Naive thymus-derived CD4-positive, alpha-beta T cell (primary cell): ENCODE measurements at regions not wholly inside any gene's neighbourhood (a gene's known extent, or its start where the extent isn't known, plus 50 kb on each side); places are given as distances from the start of the nearest gene placed in this dataset.
"Not testable (repeated sequence)": the region's sequence is repeated elsewhere in the genome, so short reads cannot be mapped to it uniquely, and the experiment has no call there.

ENCODE experiments used
- ATAC-seq: fragments of 150-1000 bp; cut with Tn5 transposase; 2 replicates; pipeline ENCODE4 v1.10.0; 2021; ENCODE audit warnings: mild to moderate bottlenecking, moderate library complexity
- CTCF ChIA-PET: fragments of 350-600 bp; sonication (Branson Sonifier 250); formaldehyde crosslinking; loops from one replicate; lab custom pipeline; 2021; ENCODE audit warnings: antibody characterized with exemption; lab: Charles Lee
- POLR2A ChIA-PET: fragments of 350-600 bp; sonication (Branson Sonifier 250); formaldehyde crosslinking; loops from one replicate; lab custom pipeline; 2021; ENCODE audit warnings: antibody characterized with exemption, inconsistent platforms; lab: Charles Lee
- DNase-seq, 9 donors: peaks; one replicate each; pipeline versions ENCODE4 v3.0.0 to v3.0.0-alpha.2; 2020 to 2022; ENCODE audit warnings: mixed read lengths in 1 of 9
- H3K27ac ChIP-seq: one replicate; pipeline ENCODE4 v1.7.0; 2013; ENCODE audit warnings: mild to moderate bottlenecking, low read depth, low read length, moderate library complexity
- H3K27me3 ChIP-seq, 2 donors: one replicate each; pipeline ENCODE4 v1.7.0; 2013; ENCODE audit warnings: low read length in 2 of 2, mild to moderate bottlenecking in 2 of 2, moderate library complexity in 2 of 2; ENCODE audit not compliant: control insufficient read depth in 2 of 2, insufficient read depth in 2 of 2
- H3K36me3 ChIP-seq, 3 experiments: 1 replicate in 2 of 3; 2 replicates in 1 of 3; pipeline ENCODE4 v1.7.0; 2013; ENCODE audit warnings: low read length in 3 of 3, mild to moderate bottlenecking in 3 of 3, moderate library complexity in 1 of 3; ENCODE audit not compliant: insufficient read depth in 3 of 3, control insufficient read depth in 2 of 3
- H3K4me1 ChIP-seq, 2 donors: one replicate each; pipeline ENCODE4 v1.7.0; 2013; ENCODE audit warnings: low read length in 2 of 2, mild to moderate bottlenecking in 2 of 2, moderate library complexity in 1 of 2; ENCODE audit not compliant: control insufficient read depth in 2 of 2, insufficient read depth in 2 of 2
- H3K4me3 ChIP-seq: 2 replicates; pipeline ENCODE4 v1.7.0; 2013; ENCODE audit warnings: mild to moderate bottlenecking, low read length
- H3K9me3 ChIP-seq, 3 experiments: 1 replicate in 2 of 3; 2 replicates in 1 of 3; pipeline ENCODE4 v1.7.0; 2013; ENCODE audit warnings: low read length in 3 of 3; ENCODE audit not compliant: control insufficient read depth in 2 of 3
- H3K27ac Mint-ChIP-seq, 9 donors: one replicate each; pipeline ENCODE4 v1.8.0; 2020 to 2022; ENCODE audit warnings: mixed read lengths in 9 of 9, mild to moderate bottlenecking in 8 of 9, moderate library complexity in 5 of 9, inconsistent platforms in 2 of 9
- H3K27me3 Mint-ChIP-seq, 5 donors: one replicate each; pipeline ENCODE4 v1.8.0; 2021 to 2022; ENCODE audit warnings: mixed read lengths in 5 of 5, mild to moderate bottlenecking in 1 of 5
- H3K36me3 Mint-ChIP-seq, 5 donors: one replicate each; pipeline ENCODE4 v1.8.0; 2020 to 2022; ENCODE audit warnings: mixed read lengths in 5 of 5, mild to moderate bottlenecking in 3 of 5, inconsistent platforms in 1 of 5
- H3K4me1 Mint-ChIP-seq, 7 donors: one replicate each; pipeline ENCODE4 v1.8.0; 2020 to 2022; ENCODE audit warnings: mixed read lengths in 7 of 7, mild to moderate bottlenecking in 3 of 7, inconsistent platforms in 1 of 7
- H3K4me3 Mint-ChIP-seq, 10 donors: one replicate each; pipeline ENCODE4 v1.8.0; 2020 to 2022; ENCODE audit warnings: mild to moderate bottlenecking in 10 of 10, mixed read lengths in 10 of 10, moderate library complexity in 6 of 10, inconsistent platforms in 2 of 10
- H3K9me3 Mint-ChIP-seq, 11 donors: one replicate each; pipeline ENCODE4 v1.8.0; 2020 to 2022; ENCODE audit warnings: mixed read lengths in 11 of 11, mild to moderate bottlenecking in 4 of 11, inconsistent platforms in 1 of 11, moderate library complexity in 1 of 11
- intact Hi-C, 2 donors: fragments of 100-400 bp; cut with micrococcal nuclease; formaldehyde crosslinking; loops; one replicate each; pipeline ENCODE4 v1.15.1; 2023

DNA sequence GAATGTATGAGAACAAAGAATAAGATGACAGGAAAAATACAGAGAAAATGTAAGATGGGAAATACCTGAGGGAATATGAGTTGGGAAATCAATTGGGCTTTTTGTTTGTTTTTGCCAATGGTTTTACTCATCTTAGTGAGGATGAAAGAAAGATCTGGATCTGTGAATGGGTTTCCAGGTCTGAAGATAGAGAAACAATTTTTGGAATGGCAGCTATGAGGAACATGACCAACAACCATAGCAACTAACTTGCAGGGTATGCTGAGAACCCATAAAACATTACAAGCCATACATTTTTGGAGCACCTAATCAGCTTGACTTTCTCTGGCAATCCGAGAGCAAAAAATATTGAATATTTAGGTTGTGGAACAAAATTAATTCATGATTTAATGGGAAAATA is 290.0 kb downstream of the KCTD12 start:
- Mint-ChIP-seq H3K4me1 (no peaks in the 10 kb centered on the region), H3K27ac (no peak overlapping the region), H3K9me3 (peaks cover 0 to 5% (median 0%) of the 10 kb centered on the region in 11 donors), H3K36me3 (no peaks in the 10 kb centered on the region), H3K4me3 (no peak overlapping the region), H3K27me3 (peaks cover 0 to 11% (median 8%) of the 10 kb centered on the region in 5 donors)
- Histone ChIP-seq H3K36me3 (no peaks in the 10 kb centered on the region), H3K27me3 (no peaks in the 10 kb centered on the region), H3K9me3 (no peaks in the 10 kb centered on the region), H3K4me1 (no peaks in the 10 kb centered on the region), H3K4me3 (no peak overlapping the region), H3K27ac (no peak overlapping the region)
- POLR2A ChIA-PET: no interaction called here
- DNase-seq (no peak), ATAC-seq (no peak)
- intact Hi-C loops: no loop called here
- CTCF ChIA-PET: no interaction called here

DNA sequence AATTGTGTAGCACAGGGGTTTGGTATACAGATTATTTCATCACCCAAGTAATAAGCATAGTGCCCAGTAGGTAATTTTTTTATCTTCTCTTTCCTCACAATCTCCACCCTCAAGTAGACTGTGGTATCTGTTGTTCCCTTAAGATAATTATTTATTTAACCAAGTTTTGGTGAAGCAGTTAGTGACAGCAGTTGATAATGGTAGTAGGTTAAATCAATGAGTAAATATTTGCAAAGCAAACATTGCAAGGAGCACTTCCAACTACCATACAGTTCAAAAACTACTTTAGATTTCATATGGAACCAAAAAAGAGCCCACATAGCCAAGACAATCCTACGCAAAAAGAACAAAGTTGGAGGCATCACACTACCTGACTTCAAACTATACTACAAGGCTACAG is 291.8 kb downstream of the KCTD12 start:
- ATAC-seq (no peak), DNase-seq (no peak)
- no peaks in the 10 kb centered on the region for H3K4me1 ChIP-seq
- peaks cover 0 to 5% (median 0%) of the 10 kb centered on the region in 11 donors for H3K9me3 Mint-ChIP-seq
- no peak overlapping the region for H3K27ac Mint-ChIP-seq
- H3K27ac ChIP-seq: no peak overlapping the region
- no peak overlapping the region for H3K4me3 ChIP-seq
- POLR2A ChIA-PET: no interaction called here
- intact Hi-C loops: no loop called here
- CTCF ChIA-PET: no interaction called here
- no peaks in the 10 kb centered on the region for H3K36me3 ChIP-seq
- H3K4me3 Mint-ChIP-seq: no peak overlapping the region
- H3K4me1 Mint-ChIP-seq: no peaks in the 10 kb centered on the region
- H3K27me3 ChIP-seq: no peaks in the 10 kb centered on the region
- H3K27me3 Mint-ChIP-seq: peaks cover 0 to 15% (median 11%) of the 10 kb centered on the region in 5 donors
- H3K9me3 ChIP-seq: no peaks in the 10 kb centered on the region
- H3K36me3 Mint-ChIP-seq: no peaks in the 10 kb centered on the region

DNA sequence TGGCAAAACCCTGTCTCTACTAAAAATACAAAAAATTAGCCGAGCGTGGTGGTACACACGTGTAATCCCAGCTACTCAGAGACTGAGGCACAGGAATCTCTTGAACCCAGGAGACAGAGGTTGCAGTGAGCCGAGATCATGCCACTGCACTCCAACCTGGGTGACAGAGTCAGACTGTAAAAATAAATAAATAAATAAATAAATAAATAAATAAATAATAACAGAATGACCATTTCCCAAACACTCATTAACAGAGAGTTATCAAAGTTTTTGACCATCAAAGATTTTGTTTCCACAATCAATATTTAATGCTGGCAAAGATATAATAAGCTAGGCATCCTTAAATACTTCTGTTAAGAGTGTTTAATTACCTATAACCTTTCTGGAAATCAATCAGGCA is 299.4 kb downstream of the KCTD12 start:
- Histone ChIP-seq H3K4me1 (no peaks in the 10 kb centered on the region), H3K27ac (no peak overlapping the region), H3K4me3 (no peak overlapping the region), H3K9me3 (no peaks in the 10 kb centered on the region), H3K27me3 (no peaks in the 10 kb centered on the region), H3K36me3 (no peaks in the 10 kb centered on the region)
- H3K36me3 Mint-ChIP-seq: no peaks in the 10 kb centered on the region
- H3K27me3 Mint-ChIP-seq: peaks cover 0 to 21% (median 16%) of the 10 kb centered on the region in 5 donors
- H3K27ac Mint-ChIP-seq: no peak overlapping the region
- no peaks in the 10 kb centered on the region for H3K4me1 Mint-ChIP-seq
- no peak for DNase-seq
- ChIA-PET CTCF (interaction anchor here (0.7 kb wide), 1 partner anchor 17 kb away, joined by 3 read pairs; no protein-coding TSS in a partner anchor), POLR2A (no interaction called here)
- peaks cover 0 to 3% (median 0%) of the 10 kb centered on the region in 11 donors for H3K9me3 Mint-ChIP-seq
- intact Hi-C loops: no loop called here
- no peak for ATAC-seq
- no peak overlapping the region for H3K4me3 Mint-ChIP-seq

DNA sequence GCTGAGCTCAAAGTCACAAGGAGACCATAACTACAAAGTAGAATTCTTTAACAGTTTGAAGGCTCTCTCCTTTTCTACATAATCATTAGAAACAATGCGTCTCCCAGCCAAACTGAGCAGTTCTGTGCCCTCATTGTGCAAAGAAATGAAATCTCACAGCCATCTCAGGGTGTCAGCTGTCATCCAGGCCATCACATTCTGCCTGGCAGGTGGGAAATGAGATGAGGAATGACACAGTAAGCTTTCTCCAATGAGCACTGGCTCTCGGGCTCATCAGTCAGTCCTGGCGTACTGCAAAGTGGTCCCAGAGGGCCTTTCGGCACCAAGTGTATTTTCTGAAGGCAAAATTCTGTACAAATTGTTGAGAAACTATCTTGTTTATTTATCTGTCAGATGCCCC is 306.5 kb downstream of the KCTD12 start:
- H3K9me3 ChIP-seq: peaks cover 0 to 11% (median 0%) of the 10 kb centered on the region in 3 experiments
- no peaks in the 10 kb centered on the region for H3K27me3 ChIP-seq
- no peak for DNase-seq
- H3K4me1 ChIP-seq: no peaks in the 10 kb centered on the region
- Mint-ChIP-seq H3K27me3 (peaks cover 0 to 14% (median 11%) of the 10 kb centered on the region in 5 donors), H3K4me3 (no peak overlapping the region), H3K4me1 (no peaks in the 10 kb centered on the region), H3K36me3 (peaks cover 0 to 10% (median 0%) of the 10 kb centered on the region in 5 donors), H3K27ac (no peak overlapping the region), H3K9me3 (peaks cover 6 to 43% (median 17%) of the 10 kb centered on the region in 11 donors)
- no peak for ATAC-seq
- CTCF ChIA-PET: no interaction called here
- POLR2A ChIA-PET: no interaction called here
- H3K36me3 ChIP-seq: no peaks in the 10 kb centered on the region
- no peak overlapping the region for H3K4me3 ChIP-seq
- intact Hi-C loops: no loop called here
- no peak overlapping the region for H3K27ac ChIP-seq

DNA sequence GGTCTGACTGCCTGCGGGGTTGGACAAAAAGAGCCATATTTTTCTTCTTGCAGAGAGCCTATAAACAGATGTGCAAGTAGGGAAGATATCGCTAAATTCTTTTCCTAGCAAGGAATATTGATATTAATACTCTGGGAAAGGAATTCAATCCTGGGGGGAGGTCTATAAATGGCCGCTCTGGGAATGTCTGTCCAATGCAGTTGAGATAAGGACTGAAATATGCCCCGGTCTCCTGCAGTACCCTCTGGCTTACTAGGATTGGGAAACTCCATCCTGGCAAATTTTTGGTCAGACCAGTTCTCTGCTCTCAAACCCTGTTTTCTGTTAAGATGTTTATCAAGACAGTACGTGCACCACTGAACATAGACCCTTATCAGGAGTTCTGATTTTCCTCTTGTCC is 310.6 kb downstream of the KCTD12 start:
- H3K27me3 ChIP-seq, CTCF ChIA-PET: not testable (repeated sequence)

DNA sequence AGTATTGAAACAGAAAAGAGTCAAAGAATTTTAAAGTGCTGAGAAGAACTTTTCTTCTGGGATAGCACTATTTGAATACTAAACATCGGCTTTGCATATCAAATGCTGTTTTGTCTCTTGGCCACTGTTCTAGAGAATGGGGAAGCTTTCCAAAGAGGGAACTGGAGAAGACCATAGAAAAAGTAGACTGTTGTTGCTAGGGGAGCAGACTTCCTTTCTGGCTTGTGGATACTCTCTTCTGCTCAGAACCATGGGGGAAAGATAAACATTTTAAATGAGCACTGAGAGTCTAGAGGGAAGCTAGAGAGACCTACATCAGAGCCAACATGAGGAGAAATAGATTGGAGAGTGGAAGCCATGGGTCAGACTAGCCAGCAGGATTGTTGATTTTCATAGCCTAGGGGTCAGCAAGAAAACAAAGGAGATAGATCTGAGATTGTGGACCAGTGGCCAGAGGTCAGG is 315.7 kb downstream of the KCTD12 start:
- Histone ChIP-seq H3K27me3 (no peaks in the 10 kb centered on the region), H3K9me3 (no peaks in the 10 kb centered on the region), H3K4me3 (no peak overlapping the region), H3K36me3 (no peaks in the 10 kb centered on the region), H3K27ac (no peak overlapping the region), H3K4me1 (no peaks in the 10 kb centered on the region)
- Mint-ChIP-seq H3K27me3 (peaks cover 0 to 6% (median 3%) of the 10 kb centered on the region in 5 donors), H3K9me3 (peaks cover 0 to 16% (median 5%) of the 10 kb centered on the region in 11 donors), H3K27ac (no peak overlapping the region), H3K36me3 (no peaks in the 10 kb centered on the region), H3K4me3 (no peak overlapping the region), H3K4me1 (no peaks in the 10 kb centered on the region)
- ChIA-PET POLR2A (no interaction called here), CTCF (interaction anchor here (0.5 kb wide), 1 partner anchor 16 kb away, joined by 3 read pairs; no protein-coding TSS in a partner anchor)
- no peak for DNase-seq
- no peak for ATAC-seq
- intact Hi-C loops: no loop called here

More for the DNA sequence above, 310.6 kb downstream of the KCTD12 start:
- peaks cover 0 to 14% (median 6%) of the 10 kb centered on the region in 5 donors for H3K27me3 Mint-ChIP-seq
- POLR2A ChIA-PET, H3K4me1 Mint-ChIP-seq, intact Hi-C loops, H3K4me1 ChIP-seq, H3K4me3 ChIP-seq, ATAC-seq, H3K27ac ChIP-seq, DNase-seq, H3K36me3 ChIP-seq, H3K27ac Mint-ChIP-seq, H3K4me3 Mint-ChIP-seq: not testable (repeated sequence)
- H3K36me3 Mint-ChIP-seq: peaks cover 0 to 10% (median 0%) of the 10 kb centered on the region in 5 donors
- H3K9me3 ChIP-seq: peaks cover 0 to 11% (median 0%) of the 10 kb centered on the region in 3 experiments
- H3K9me3 Mint-ChIP-seq: peaks cover 5 to 48% (median 21%) of the 10 kb centered on the region in 11 donors

DNA sequence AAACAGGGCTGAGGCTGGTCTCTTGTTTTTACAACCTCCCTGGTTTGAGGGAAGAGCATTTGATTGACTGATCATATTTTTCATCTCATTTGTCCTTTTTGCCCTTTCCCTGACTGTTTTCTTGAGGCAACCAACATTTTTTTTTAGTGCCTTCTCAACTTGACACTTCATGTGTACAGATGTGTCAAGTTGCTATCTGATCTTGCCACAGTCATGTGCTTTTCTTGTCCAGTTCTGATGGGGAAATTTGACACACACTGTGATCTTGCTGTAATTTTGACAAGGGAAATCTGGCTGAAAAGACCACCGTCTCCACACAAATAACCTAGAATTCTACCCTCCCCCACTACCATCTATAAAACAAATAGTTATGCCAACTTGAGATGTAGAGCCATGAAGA is 329.6 kb downstream of the KCTD12 start:
- ATAC-seq (no peak), DNase-seq (no peak)
- POLR2A ChIA-PET: no interaction called here
- no peaks in the 10 kb centered on the region for H3K4me1 ChIP-seq
- intact Hi-C loops: no loop called here
- Mint-ChIP-seq H3K4me3 (no peak overlapping the region), H3K36me3 (no peaks in the 10 kb centered on the region), H3K27me3 (peaks cover 0 to 9% (median 0%) of the 10 kb centered on the region in 5 donors), H3K27ac (no peak overlapping the region), H3K9me3 (no peaks in the 10 kb centered on the region), H3K4me1 (no peaks in the 10 kb centered on the region)
- no peaks in the 10 kb centered on the region for H3K9me3 ChIP-seq
- H3K36me3 ChIP-seq: no peaks in the 10 kb centered on the region
- CTCF ChIA-PET: no interaction called here
- H3K27ac ChIP-seq: no peak overlapping the region
- H3K27me3 ChIP-seq: no peaks in the 10 kb centered on the region
- H3K4me3 ChIP-seq: no peak overlapping the region
